ENCODE measurements at regions not wholly inside any gene's neighbourhood (a gene's known extent, or its start where the extent isn't known, plus 50 kb on each side); places are given as distances from the start of the nearest gene placed in this dataset.

DNA sequence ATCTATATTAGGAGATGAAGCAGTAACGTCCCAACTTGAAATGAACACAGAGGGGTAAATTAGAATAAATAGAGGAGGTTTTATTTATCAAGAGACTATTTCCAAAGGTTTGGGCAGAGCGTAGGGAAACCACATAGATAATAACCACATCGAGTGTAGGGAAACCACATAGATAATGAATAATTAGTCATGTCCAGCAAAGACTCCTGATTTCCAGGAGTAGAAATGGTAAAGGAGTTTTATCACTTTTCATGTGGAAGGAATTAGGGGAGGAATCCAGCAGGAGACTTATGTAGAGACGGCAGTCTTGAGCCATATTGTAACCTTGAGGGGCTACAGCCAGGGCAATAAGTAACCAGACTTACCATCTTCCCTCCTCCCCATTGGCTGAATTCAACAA lies 136.3 kb upstream of the CSNK1A1L start:
- no peak for TF ChIP-seq POLR2A (IDR thresholded peaks at IDR 0.05)
- TF ChIP-seq, protein P1, sequence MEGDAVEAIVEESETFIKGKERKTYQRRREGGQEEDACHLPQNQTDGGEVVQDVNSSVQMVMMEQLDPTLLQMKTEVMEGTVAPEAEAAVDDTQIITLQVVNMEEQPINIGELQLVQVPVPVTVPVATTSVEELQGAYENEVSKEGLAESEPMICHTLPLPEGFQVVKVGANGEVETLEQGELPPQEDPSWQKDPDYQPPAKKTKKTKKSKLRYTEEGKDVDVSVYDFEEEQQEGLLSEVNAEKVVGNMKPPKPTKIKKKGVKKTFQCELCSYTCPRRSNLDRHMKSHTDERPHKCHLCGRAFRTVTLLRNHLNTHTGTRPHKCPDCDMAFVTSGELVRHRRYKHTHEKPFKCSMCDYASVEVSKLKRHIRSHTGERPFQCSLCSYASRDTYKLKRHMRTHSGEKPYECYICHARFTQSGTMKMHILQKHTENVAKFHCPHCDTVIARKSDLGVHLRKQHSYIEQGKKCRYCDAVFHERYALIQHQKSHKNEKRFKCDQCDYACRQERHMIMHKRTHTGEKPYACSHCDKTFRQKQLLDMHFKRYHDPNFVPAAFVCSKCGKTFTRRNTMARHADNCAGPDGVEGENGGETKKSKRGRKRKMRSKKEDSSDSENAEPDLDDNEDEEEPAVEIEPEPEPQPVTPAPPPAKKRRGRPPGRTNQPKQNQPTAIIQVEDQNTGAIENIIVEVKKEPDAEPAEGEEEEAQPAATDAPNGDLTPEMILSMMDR (IDR thresholded peaks at IDR 0.05), result no peak
